H1 (cell line): ENCODE measurements at regions not wholly inside any gene's neighbourhood (a gene's known extent, or its start where the extent isn't known, plus 50 kb on each side); places are given as distances from the start of the nearest gene placed in this dataset.

ENCODE experiments used
- CHD7 ChIP-seq: fragments of 300-600 bp; sonication (generic); IDR thresholded peaks from 2 replicates; pipeline ENCODE4 v1.7.1; 2012; ENCODE audit warnings: low read length, moderate library complexity, mild to moderate bottlenecking, inconsistent platforms; ENCODE audit not compliant: insufficient replicate concordance
- MAX ChIP-seq: IDR thresholded peaks from 2 replicates; pipeline ENCODE4 v1.6.1; 2012; ENCODE audit warnings: inconsistent platforms

- TF ChIP-seq CHD7 (no peak), MAX (no peak)
These were observed 391.4 kb upstream of the CITED2 start (continued) for GRCh38 chr6:139765825-139766285.
